A673 (cell line): ENCODE measurements at regions not wholly inside any gene's neighbourhood (a gene's known extent, or its start where the extent isn't known, plus 50 kb on each side); places are given as distances from the start of the nearest gene placed in this dataset.

Source experiments
- BruUV-seq: library from RNA; stranded (reverse); fragments of 400-500 nt; replicated peaks from 2 replicates; lab custom pipeline; 2021; lab: Mats Ljungman, UMichigan
- CTCF ChIA-PET: fragments of 300-600 bp; sonication (Branson Sonifier 250); formaldehyde crosslinking; loops from one replicate; lab custom pipeline; 2022; ENCODE audit warnings: antibody characterized with exemption; lab: Charles Lee
- POLR2A ChIA-PET: fragments of 300-600 bp; sonication (Branson Sonifier 250); formaldehyde crosslinking; loops from one replicate; lab custom pipeline; 2022; ENCODE audit warnings: antibody characterized with exemption; ENCODE audit not compliant: low non-redundant PET; lab: Charles Lee
- DNase-seq: peaks from one replicate; pipeline ENCODE4 v3.0.0-alpha.2; 2015; ENCODE audit warnings: low spot score
- H3K27ac ChIP-seq: fragments of 200-600 bp; sonication (generic); 2 replicates; pipeline ENCODE4 v1.5.1; 2016; ENCODE audit warnings: mixed run types, low read depth, mild to moderate bottlenecking, mixed read lengths, antibody characterized with exemption, low read length; ENCODE audit not compliant: poor library complexity, severe bottlenecking
- H3K27me3 ChIP-seq: fragments of 200-600 bp; sonication (generic); replicated peaks from 2 replicates; pipeline ENCODE4 v1.6.1; 2017; ENCODE audit warnings: mixed run types, low read depth, mild to moderate bottlenecking, mixed read lengths, antibody characterized with exemption, low read length; ENCODE audit not compliant: insufficient read depth, poor library complexity
- H3K36me3 ChIP-seq: fragments of 200-600 bp; sonication (generic); 2 replicates; pipeline ENCODE4 v1.6.1; 2016; ENCODE audit warnings: mixed run types, mild to moderate bottlenecking, mixed read lengths, antibody characterized with exemption, low read length; ENCODE audit not compliant: insufficient read depth, poor library complexity, severe bottlenecking
- H3K4me1 ChIP-seq: fragments of 200-600 bp; sonication (generic); 2 replicates; pipeline ENCODE4 v1.6.1; 2017; ENCODE audit warnings: mixed run types, mild to moderate bottlenecking, mixed read lengths, antibody characterized with exemption, low read length; ENCODE audit not compliant: insufficient read depth, poor library complexity, severe bottlenecking
- H3K4me3 ChIP-seq: fragments of 200-600 bp; sonication (generic); 2 replicates; pipeline ENCODE4 v1.5.1; 2016; ENCODE audit warnings: low read depth, mixed run types, mild to moderate bottlenecking, mixed read lengths, low read length; ENCODE audit not compliant: poor library complexity, severe bottlenecking
- H3K9me3 ChIP-seq: fragments of 200-600 bp; sonication (generic); 2 replicates; pipeline ENCODE4 v1.6.1; 2016; ENCODE audit warnings: mixed run types, low read depth, mild to moderate bottlenecking, mixed read lengths, antibody characterized with exemption, low read length; ENCODE audit not compliant: poor library complexity, severe bottlenecking
- EZH2 ChIP-seq: fragments of 200-600 bp; sonication (generic); IDR thresholded peaks from 2 replicates; pipeline ENCODE4 v1.6.1; 2017; ENCODE audit warnings: borderline replicate concordance, low read depth, mild to moderate bottlenecking, mixed read lengths, antibody characterized with exemption, low read length; ENCODE audit not compliant: poor library complexity, severe bottlenecking
- intact Hi-C: fragments of 100-400 bp; cut with micrococcal nuclease; formaldehyde crosslinking; loops from one replicate; pipeline ENCODE4 v1.10.0; 2022; ENCODE audit not compliant: unreplicated experiment
- TF ChIP-seq, protein P1 (sequence below): fragments of 300-800, 200-600 bp; sonication (generic); conservative IDR thresholded peaks from 2 replicates; pipeline ENCODE4 v1.5.1; 2017; ENCODE audit warnings: low read depth, mild to moderate bottlenecking, antibody characterized with exemption, low read length, moderate library complexity, mixed read lengths

- no peaks in the 10 kb centered on the region for H3K4me1 ChIP-seq
- CTCF ChIA-PET: no interaction called here
- TF ChIP-seq, protein P1, sequence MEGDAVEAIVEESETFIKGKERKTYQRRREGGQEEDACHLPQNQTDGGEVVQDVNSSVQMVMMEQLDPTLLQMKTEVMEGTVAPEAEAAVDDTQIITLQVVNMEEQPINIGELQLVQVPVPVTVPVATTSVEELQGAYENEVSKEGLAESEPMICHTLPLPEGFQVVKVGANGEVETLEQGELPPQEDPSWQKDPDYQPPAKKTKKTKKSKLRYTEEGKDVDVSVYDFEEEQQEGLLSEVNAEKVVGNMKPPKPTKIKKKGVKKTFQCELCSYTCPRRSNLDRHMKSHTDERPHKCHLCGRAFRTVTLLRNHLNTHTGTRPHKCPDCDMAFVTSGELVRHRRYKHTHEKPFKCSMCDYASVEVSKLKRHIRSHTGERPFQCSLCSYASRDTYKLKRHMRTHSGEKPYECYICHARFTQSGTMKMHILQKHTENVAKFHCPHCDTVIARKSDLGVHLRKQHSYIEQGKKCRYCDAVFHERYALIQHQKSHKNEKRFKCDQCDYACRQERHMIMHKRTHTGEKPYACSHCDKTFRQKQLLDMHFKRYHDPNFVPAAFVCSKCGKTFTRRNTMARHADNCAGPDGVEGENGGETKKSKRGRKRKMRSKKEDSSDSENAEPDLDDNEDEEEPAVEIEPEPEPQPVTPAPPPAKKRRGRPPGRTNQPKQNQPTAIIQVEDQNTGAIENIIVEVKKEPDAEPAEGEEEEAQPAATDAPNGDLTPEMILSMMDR: no peak
- TF ChIP-seq EZH2: no peak
- no TSS peak for BruUV-seq
- no peaks in the 10 kb centered on the region for H3K36me3 ChIP-seq
- H3K4me3 ChIP-seq: no peak overlapping the region
- POLR2A ChIA-PET: no interaction called here
- peaks cover 3% of the 10 kb centered on the region for H3K9me3 ChIP-seq
- no peak overlapping the region for H3K27ac ChIP-seq
- H3K27me3 ChIP-seq: no peaks in the 10 kb centered on the region
- no peak for DNase-seq
- intact Hi-C loops: no loop called here
Measured at GRCh38 chr13:22468045-22468444, 712.7 kb upstream of the SGCG start.

DNA sequence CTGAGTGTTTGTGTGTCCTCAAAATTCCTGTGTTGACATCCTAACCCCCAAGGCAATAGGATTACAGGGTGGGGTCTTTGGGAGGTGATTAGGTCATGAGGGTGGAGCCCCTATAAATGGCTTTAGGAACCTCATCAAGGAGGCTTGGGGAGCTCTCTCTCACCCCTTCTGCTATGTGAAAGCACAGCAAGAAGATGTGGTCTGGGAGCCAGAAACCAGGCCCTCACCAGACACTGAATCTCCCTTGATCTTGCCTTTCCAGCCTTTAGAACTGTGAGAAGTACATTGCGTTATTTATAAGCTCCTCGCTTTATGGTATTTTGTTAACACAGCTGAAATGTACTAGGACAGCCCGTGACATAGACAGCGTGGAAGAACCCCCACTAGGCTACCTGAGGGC is 712.0 kb upstream of the SGCG start:
- no peak for DNase-seq
- ChIA-PET CTCF (no interaction called here), POLR2A (no interaction called here)
- H3K9me3 ChIP-seq: peaks cover 3% of the 10 kb centered on the region
- no peaks in the 10 kb centered on the region for H3K27me3 ChIP-seq
- TF ChIP-seq, protein P1: no peak
- TF ChIP-seq EZH2: no peak
- intact Hi-C loops: no loop called here
- no TSS peak for BruUV-seq
- no peaks in the 10 kb centered on the region for H3K4me1 ChIP-seq
- no peak overlapping the region for H3K27ac ChIP-seq
- no peaks in the 10 kb centered on the region for H3K36me3 ChIP-seq
- H3K4me3 ChIP-seq: no peak overlapping the region

- ChIA-PET CTCF (no interaction called here), POLR2A (no interaction called here)
- no peaks in the 10 kb centered on the region for H3K36me3 ChIP-seq
Measured at GRCh38 chr13:22469452-22469851, 711.3 kb upstream of the SGCG start.

More at GRCh38 chr13:22469452-22469851, 711.3 kb upstream of the SGCG start:
- no peaks in the 10 kb centered on the region for H3K4me1 ChIP-seq
- no peak for DNase-seq
- TF ChIP-seq, protein P1: no peak
- TF ChIP-seq EZH2: no peak
- no peak overlapping the region for H3K4me3 ChIP-seq
- H3K9me3 ChIP-seq: peaks cover 3% of the 10 kb centered on the region
- no peaks in the 10 kb centered on the region for H3K27me3 ChIP-seq
- BruUV-seq: no TSS peak
- no peak overlapping the region for H3K27ac ChIP-seq
- intact Hi-C loops: no loop called here
